ENCODE measurements at regions not wholly inside any gene's neighbourhood (a gene's known extent, or its start where the extent isn't known, plus 50 kb on each side); places are given as distances from the start of the nearest gene placed in this dataset.

DNA sequence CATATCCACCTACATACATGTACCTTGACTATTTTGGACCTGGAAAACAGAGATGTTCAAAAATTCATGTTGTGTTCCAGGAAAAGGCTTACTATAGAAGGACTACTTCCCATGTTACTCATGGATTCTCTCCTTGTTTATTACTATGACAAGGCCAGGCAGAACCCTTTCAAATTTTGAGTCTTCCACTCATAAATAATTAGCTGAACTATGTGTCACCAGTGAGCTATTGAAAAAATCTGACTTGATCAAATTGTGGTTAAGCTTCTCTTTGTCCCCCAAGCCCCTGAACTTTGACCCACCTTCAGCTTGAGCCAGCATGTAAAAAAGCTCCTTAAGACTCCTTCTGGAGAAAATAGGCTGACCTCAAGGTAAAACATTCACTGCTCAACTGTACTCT, 1142.8 kb upstream of the EYS start:
- Histone ChIP-seq H3K4me2 (ENCODE audit: insufficient read depth, low read length) (no peak overlapping the region), H3K79me2 (ENCODE audit: control insufficient read depth, insufficient read depth, low read length) (no peaks in the 10 kb centered on the region), H3K27ac (ENCODE audit: extremely low read depth, low read depth, low read length) (no peak overlapping the region), H3K9me1 (ENCODE audit: control insufficient read depth, insufficient read depth, low read length) (no peaks in the 10 kb centered on the region), H4K20me1 (replicated peaks; ENCODE audit: control insufficient read depth, insufficient read depth, low read length) (no peaks in the 10 kb centered on the region), H3K27me3 (ENCODE audit: control insufficient read depth in 2 of 2, insufficient read depth in 2 of 2, low read length in 2 of 2) (no peaks in the 10 kb centered on the region), H2AFZ (ENCODE audit: low read depth, low read length) (no peak overlapping the region), H3K4me3 (no peak overlapping the region), H3K9ac (ENCODE audit: insufficient read depth in 1 of 2, low read depth in 2 of 2, low read length in 2 of 2) (no peak overlapping the region), H3K9me3 (replicated peaks; ENCODE audit: control insufficient read depth, insufficient read depth, low read depth, low read length) (no peaks in the 10 kb centered on the region), H3K36me3 (ENCODE audit: control insufficient read depth, insufficient read depth, low read length) (no peaks in the 10 kb centered on the region), H3K4me1 (replicated peaks in 1 of 2; ENCODE audit: control insufficient read depth in 2 of 2, insufficient read depth in 2 of 2, low read length in 2 of 2) (no peaks in the 10 kb centered on the region)
- no peak for ATAC-seq
- ChIA-PET POLR2A (no interaction called here), CTCF (ENCODE audit: low intra/inter-chr PET ratio) (no interaction called here)
- no peak for FAIRE-seq
- in situ Hi-C loops (cut with MboI) (no loop called here), intact Hi-C loops (cut with micrococcal nuclease) (no loop called here)
- DNase-seq (ENCODE audit: extremely low read depth in 1 of 4, low spot score in 3 of 4) = no peak
- no TSS peak for BruUV-seq (replicated peaks)
- TF ChIP-seq KLF16 (IDR thresholded peaks at IDR 0.05) (no peak), FOXJ3 (CRISPR knock-in tag; IDR thresholded peaks at IDR 0.05) (no peak), TGIF2 (CRISPR knock-in tag; IDR thresholded peaks at IDR 0.05) (no peak), ZNF175 (CRISPR knock-in tag; IDR thresholded peaks at IDR 0.05; ENCODE audit: low read depth) (no peak), KAT8 (IDR thresholded peaks at IDR 0.05; ENCODE audit: low read depth) (no peak), NFYB (IDR thresholded peaks at IDR 0.05; ENCODE audit: extremely low read depth, insufficient read length) (no peak)
- TF ChIP-seq, protein P1, sequence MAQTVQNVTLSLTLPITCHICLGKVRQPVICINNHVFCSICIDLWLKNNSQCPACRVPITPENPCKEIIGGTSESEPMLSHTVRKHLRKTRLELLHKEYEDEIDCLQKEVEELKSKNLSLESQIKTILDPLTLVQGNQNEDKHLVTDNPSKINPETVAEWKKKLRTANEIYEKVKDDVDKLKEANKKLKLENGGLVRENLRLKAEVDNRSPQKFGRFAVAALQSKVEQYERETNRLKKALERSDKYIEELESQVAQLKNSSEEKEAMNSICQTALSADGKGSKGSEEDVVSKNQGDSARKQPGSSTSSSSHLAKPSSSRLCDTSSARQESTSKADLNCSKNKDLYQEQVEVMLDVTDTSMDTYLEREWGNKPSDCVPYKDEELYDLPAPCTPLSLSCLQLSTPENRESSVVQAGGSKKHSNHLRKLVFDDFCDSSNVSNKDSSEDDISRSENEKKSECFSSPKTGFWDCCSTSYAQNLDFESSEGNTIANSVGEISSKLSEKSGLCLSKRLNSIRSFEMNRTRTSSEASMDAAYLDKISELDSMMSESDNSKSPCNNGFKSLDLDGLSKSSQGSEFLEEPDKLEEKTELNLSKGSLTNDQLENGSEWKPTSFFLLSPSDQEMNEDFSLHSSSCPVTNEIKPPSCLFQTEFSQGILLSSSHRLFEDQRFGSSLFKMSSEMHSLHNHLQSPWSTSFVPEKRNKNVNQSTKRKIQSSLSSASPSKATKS (CRISPR knock-in tag; IDR thresholded peaks at IDR 0.05) = no peak

Data from K562 (cell line).